NCI-H1694 treated with DMSO at 0.1 percent for 48 hours (cell line): ENCODE measurements at regions not wholly inside any gene's neighbourhood (a gene's known extent, or its start where the extent isn't known, plus 50 kb on each side); places are given as distances from the start of the nearest gene placed in this dataset.

Experiments
- DNase-seq: peaks from one replicate; lab custom pipeline; 2025; lab: John Stamatoyannopoulos, UW

- no peak for DNase-seq
Observed at GRCh38 chr3:150216866-150217600, 191.1 kb upstream of the TSC22D2 start.

DNA sequence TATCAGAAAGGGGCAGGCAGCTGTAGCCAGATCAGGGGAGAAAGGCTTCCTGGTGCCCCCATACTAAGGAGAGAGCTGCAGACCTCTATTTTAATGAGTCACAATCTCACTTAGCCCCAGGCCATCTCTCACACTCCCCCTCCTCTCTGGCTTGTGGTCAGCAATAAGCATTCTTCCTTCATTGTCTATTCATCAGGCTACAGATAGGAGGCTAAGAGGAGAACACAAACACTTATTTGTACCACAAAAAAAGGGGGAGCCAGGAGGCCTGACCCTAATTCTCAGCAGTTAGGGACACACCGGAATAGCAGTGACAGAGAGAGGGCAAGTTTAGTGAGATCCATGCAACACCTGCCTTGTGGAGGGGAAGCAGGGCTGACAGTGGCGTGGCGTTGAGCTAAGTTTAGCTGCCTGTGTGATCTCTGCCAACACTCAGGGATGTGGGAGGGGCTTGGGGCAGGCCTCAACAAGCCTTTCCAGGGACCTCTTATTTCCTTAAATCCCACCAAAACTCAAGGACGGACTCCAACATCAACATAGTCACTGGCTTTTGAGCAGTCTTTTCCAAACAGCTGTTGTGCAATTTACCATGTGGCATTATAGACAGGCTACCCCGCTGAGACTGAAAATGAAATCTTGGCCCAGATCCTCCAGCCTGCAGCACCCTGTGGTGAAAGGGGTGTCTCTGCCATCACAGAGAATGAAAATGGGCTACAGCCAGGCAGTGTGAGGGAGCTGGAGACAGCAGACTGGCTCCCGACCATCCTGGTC, 191.9 kb upstream of the TSC22D2 start:
- DNase-seq, result peak; percentile 92

DNA sequence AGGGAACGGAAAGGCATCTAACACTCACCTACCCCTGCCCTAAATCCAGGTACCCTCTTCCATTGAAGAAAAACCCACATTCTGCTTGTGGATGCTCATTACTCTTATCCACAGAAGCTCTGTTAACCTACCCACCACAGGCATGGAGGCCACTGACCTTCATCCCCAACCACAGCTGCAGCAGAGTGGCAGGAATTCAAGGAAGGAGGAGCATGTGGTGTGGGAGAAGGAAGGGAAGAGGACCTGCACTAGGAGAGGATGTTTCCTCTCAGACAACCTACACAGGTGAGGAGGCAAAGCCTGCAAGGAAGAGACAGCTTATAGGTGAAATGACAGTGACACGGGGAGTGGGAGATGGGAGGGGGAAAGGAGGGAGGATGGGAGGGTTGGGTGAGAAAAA, 192.5 kb upstream of the TSC22D2 start:
- no peak for DNase-seq

- DNase-seq, result no peak
Observed at GRCh38 chr3:150213577-150213976, 194.5 kb upstream of the TSC22D2 start.

DNA sequence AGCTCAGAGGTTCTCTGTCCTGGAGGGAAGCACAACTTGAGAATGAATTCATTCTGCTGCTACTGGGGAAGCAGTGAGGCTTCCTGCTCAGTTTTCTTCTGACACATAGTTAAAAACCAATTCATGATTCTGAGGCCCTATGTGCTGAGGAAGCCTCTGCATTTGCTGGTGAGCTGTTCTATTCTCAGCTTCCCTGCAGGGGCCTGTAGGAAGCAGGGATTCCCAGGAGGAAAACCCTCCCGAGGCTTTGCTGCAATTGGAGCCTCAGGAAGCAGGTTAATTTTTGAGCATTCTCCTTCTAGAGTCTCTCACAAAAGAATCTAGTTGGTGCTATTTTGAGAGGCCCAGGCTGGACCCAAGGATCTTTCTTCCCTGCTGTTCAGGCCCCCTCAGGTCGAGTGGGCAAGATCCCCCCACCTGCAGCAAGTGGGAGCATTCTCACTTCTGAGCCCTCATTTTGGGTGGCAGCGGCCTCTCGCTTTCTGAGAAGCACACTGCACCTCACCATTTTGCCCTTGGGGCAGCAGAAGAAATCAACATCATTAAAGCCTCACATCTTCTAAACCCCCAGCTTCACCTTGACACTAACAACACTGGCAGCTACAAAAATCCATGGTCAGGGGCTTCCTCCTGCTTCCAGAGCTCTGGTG, 197.5 kb upstream of the TSC22D2 start:
- no peak for DNase-seq

GRCh38 chr3:150203273-150203672, 204.8 kb upstream of the TSC22D2 start:
- no peak for DNase-seq

DNA sequence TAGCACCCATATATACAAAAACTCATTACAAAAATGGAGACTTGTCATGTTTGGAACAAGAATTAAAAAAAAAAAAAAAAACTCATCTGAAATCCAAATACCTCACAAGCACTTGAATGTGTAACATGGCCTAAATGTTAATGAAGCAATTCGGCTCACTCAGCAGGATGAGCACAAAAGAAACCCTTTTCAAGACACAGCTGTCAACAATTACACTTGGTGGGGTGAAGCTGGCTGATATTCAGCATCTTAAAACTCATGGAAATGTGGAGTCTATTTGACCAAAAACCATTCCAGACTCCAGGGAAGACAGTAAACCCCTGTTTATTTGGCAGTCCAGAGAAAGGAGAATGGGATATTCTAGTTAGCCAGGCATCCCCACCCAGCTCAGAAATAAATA, 205.4 kb upstream of the TSC22D2 start:
- no peak for DNase-seq

- no peak for DNase-seq
Observed at GRCh38 chr3:150194957-150195356, 213.1 kb upstream of the TSC22D2 start.

GRCh38 chr3:150194513-150194912, 213.6 kb upstream of the TSC22D2 start:
- no peak for DNase-seq

GRCh38 chr3:150184426-150185071, 213.9 kb upstream of the PFN2 start:
- no peak for DNase-seq

DNA sequence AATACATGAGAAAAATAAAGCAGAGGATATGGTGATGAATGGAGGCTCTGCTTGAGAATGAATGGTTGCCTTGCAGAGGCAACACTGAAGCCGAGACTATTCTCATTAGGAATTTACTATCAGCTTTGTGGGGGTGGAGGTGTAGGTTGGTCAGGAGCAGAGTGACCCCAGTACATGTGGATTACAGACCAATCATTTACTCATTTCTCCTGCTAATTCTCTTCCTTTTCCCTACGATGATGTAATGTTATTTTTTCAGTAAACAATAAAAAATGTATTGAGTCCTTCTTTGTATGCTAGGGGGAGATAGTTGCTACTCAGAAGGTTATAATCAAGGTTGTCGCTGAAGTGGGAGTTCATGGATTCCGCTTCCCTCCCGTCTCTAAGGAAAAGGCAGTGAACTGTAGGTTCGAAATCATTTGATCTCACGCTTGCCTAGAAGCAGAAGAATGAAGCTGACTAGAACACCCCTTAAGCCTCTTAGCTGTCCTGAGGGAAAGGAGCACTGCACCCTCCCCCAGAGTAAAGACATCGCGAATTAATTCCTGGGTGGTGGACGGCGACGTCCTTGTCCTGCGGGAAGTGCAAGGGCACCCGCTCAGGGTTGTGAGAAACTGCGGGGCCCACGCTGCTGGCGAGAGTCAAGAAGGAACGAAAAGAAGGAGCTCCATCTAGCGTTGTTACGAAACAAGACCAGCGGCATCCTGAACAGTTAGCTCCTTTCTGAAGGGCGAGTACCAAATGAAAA, 213.2 kb upstream of the PFN2 start:
- DNase-seq, result peak; percentile 84

DNA sequence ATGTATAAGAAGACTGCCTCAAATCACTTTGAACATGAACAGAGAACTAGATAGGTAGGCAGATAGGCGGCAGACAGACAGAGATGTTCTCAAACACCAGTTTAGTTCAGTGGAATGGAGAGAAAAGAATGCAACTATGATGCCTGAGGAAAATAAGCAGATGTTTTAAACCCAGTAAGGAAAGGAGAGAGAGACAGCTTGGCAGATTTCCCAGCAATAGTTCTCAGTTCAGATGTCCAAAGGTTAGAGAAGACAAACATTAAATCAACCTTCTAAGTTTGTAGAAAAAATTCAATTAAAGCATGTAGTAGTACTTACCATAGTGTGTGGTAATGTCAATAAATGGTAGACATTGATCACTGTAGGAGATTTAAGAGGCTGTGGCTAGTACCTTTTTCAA, 209.6 kb upstream of the PFN2 start:
- peak; percentile 38 for DNase-seq

DNA sequence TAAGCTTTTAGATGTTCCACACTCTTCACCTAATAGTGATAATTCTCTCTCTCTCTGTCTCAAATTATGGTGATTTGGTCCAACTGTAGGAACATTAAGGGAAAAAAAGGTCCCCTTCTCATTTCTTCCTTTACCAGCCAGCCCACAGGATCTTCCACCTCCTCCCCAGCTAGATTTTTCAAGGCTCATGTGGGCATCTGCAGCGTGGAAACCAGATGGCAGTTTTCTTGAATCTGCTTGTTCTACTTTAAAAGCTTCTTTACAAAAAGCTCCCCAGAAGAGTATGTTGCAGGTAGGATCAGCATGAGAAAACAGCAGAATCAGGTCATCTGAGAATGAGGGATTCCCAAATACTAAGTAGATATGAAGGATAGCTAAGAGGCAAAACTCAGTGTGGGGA, 208.6 kb upstream of the PFN2 start:
- DNase-seq, result no peak

DNA sequence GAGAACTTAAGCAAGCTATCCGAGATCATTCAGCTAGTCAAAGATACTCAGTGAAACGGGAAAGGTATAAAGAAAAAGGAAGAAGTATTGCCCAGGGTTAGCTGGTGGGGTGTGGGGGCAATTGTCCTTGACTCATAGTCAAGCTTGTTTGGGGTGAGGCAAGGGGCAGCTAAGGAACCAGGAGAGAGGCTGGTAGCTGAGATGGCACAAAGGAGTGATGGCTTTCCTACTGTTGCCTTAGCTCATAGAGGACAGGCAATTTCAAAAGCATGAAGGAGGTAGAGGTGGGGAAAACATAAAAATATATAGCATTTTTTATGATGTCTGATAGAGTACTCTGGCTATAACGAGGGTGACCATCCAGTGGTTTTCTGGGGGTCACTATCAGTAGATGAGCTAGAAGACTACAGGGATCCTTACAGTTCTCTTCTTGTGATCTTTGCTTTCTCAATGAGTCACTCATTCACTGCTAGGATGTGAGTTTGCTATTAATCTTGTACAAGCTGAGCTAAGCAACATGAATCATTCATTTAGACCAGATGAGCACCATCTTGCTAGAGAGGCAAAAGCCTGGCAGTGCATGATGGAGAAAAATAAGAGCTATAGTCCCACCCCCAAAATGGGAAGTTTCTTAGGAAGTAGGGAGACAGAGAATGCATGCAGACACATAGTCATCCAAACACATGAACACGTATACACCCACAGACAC, 207.1 kb upstream of the PFN2 start:
- no peak for DNase-seq

- DNase-seq, result no peak
Observed at GRCh38 chr3:150174179-150174578, 203.5 kb upstream of the PFN2 start.

DNA sequence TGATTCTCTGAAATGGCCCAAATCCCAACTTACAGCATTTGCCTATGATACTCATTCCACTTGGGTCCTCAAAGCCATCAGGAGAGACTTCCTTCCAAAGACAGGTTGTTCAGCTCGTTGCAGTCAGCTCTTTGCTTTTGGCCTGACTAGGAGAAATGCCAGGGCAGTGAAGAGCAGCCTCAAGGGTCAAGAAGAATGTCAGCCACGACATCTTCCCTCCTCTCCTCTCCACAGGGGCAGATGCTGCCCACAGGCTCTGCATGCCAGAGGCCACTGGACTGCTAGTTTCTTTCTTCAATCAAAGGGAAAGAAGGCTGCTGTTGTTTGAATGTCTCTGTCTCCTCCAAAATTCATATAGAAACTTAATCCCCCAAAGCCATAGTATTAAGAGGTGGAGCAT, 201.7 kb upstream of the PFN2 start:
- DNase-seq, result no peak

DNA sequence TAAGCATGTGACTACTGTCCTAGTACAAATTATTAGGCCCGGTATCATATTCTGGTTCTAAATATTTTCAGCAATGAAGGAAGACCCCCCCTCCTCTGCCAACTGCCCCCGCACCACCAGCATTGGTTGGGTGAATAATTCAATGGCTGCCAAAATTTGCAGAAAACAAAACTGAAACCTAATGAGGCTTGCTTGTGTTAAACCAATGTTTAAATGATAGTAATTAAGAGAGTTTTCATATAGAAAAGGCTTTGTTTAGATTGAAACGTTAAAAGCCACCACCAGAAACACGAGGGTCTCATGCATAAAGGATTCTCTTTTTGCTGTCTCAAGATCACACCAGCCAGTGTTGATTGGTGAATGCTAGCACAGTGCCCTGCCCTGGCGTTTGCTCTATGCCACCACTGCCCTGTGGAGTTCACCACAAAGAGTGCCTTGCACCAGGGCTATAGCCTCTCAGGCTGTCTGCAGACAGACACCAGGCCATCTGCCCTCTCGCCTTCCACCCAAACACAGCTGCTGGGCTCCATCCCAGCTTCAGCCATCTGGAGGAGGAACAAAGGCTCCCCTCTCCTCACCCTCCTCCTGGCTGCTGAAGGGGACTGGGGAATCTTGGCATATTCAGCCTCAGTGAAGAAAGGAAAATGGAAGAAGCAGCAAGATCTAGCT, 200.3 kb upstream of the PFN2 start:
- DNase-seq, result peak; percentile 76

DNA sequence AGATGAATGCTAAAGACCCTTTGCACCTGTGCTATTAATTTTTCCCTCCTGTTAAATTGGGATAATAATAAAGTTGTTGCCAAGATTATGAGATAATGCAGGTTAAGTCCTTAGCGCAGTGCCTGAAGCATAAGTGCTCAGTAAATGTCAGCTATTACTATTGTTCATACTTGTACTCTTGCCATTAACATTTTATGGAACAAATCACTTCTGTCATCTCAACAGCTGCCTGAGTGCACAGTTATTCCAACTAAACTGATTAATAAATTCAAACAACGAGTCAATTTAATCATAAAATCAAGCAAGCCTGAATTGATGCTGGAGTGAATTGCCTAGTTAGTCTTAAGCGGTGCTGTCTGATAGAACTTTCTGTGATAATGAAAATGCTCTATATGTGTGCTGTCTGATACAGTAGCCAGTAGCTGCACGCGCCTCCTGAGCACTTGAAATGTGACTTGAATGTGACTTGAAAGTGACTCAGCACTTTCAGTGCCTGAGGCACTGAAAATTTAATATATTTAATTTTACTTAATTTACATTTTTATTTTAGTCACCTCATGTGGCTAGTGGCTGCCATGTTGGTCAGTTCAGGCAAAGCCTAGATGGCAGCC, 198.7 kb upstream of the PFN2 start:
- no peak for DNase-seq

DNA sequence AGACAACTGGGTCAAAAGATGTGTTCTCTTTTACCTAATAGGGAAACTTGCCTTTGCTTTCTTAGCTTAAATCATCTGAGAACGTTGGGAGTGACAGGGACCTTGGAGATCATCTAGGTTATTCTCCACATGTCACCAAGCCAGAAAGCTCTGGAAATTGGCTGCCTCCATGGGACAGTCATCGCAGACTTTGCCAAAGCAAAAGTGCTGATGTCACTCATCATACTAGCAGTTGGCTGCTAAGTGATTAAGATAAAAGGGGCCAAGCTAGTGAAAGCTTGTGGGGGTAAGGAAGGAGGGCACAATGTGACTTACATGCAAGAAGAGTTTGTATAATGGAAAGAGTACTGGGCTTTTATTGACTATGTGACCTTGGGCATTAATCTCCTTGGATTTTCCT, 198.0 kb upstream of the PFN2 start:
- DNase-seq, result no peak

DNA sequence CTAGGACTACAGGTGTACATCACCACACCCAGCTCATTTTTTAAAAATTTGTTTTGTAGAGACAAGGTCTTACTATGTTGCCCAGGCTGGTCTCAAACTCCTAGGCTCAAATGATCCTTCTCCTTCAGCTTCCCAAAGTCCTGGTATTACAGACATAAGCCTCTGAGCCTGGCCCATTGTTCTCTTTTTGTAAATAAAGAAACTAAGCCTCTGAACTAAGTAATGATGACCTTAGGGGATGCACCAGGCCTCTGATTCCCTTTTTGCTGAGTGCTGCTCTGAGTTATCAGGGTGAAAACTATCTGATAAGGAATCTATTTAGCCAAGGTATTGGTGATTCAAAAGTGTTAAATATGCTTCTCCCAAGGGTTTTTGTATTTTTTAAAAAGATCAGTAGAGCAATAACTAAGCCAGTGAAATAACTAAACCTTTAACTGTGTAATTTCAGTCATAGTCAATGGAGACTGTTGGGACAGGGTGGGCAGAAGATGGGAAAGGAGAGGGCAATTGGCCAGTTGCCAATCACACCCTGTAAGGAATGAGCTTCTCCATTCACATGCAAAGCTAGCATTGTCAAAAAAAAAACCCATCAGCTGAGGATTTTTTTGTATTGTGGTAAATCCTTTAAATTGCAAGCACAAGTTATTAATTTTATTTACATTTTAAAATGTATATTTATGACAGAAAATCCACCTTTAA, 194.8 kb upstream of the PFN2 start:
- no peak for DNase-seq
